DOHH2 (cell line): ENCODE measurements at regions not wholly inside any gene's neighbourhood (a gene's known extent, or its start where the extent isn't known, plus 50 kb on each side); places are given as distances from the start of the nearest gene placed in this dataset.

ENCODE experiments used
- H3F3A ChIP-seq: fragments of 200-600 bp; sonication (generic), shearing (Covaris generic); 2 replicates; pipeline ENCODE4 v1.6.0; 2016; ENCODE audit warnings: antibody characterized with exemption, mild to moderate bottlenecking; ENCODE audit not compliant: control insufficient read depth, insufficient read depth
- H3K27ac ChIP-seq: fragments of 200-600 bp; sonication (generic); 2 replicates; pipeline ENCODE4 v1.5.1; 2014; ENCODE audit warnings: low read depth, mild to moderate bottlenecking, low read length, moderate library complexity
- H3K27me3 ChIP-seq: fragments of 200-600 bp; sonication (generic); 2 replicates; pipeline ENCODE4 v1.6.1; 2014; ENCODE audit warnings: mild to moderate bottlenecking, low read length, mixed read lengths; ENCODE audit not compliant: control insufficient read depth
- H3K36me3 ChIP-seq: fragments of 200-600 bp; sonication (generic); 2 replicates; pipeline ENCODE4 v1.6.1; 2014; ENCODE audit warnings: mild to moderate bottlenecking, low read length, moderate library complexity, mixed read lengths; ENCODE audit not compliant: control insufficient read depth
- H3K4me1 ChIP-seq: fragments of 200-600 bp; sonication (generic); 2 replicates; pipeline ENCODE4 v1.6.1; 2014; ENCODE audit warnings: mild to moderate bottlenecking, low read length, mixed read lengths; ENCODE audit not compliant: control insufficient read depth
- H3K4me2 ChIP-seq: fragments of 200-600 bp; sonication (generic); 2 replicates; pipeline ENCODE4 v1.6.0; 2014; ENCODE audit warnings: mild to moderate bottlenecking, low read length, moderate library complexity
- H3K4me3 ChIP-seq: fragments of 200-600 bp; sonication (generic); 2 replicates; pipeline ENCODE4 v1.5.1; 2014; ENCODE audit warnings: mild to moderate bottlenecking, low read length, mixed read lengths
- H3K79me2 ChIP-seq: fragments of 200-600 bp; sonication (generic); 2 replicates; pipeline ENCODE4 v1.6.1; 2014; ENCODE audit warnings: mild to moderate bottlenecking, low read length, mixed read lengths; ENCODE audit not compliant: control insufficient read depth
- H3K9me2 ChIP-seq: fragments of 200-600 bp; sonication (generic); replicated peaks from 2 replicates; pipeline ENCODE4 v1.6.1; 2014; ENCODE audit warnings: mild to moderate bottlenecking, low read length, mixed read lengths; ENCODE audit not compliant: control insufficient read depth
- H3K9me3 ChIP-seq: fragments of 200-600 bp; sonication (generic); 2 replicates; pipeline ENCODE4 v1.6.1; 2014; ENCODE audit warnings: antibody characterized with exemption, low read length, mixed read lengths; ENCODE audit not compliant: control insufficient read depth, insufficient read depth
- H4K20me1 ChIP-seq: fragments of 200-600 bp; sonication (generic); 2 replicates; pipeline ENCODE4 v1.6.0; 2014; ENCODE audit warnings: low read depth, mild to moderate bottlenecking, antibody characterized with exemption, low read length, moderate library complexity; ENCODE audit not compliant: control insufficient read depth, insufficient read depth
- EZH2phosphoT487 ChIP-seq: fragments of 200-600 bp; sonication (generic); IDR thresholded peaks from 2 replicates; pipeline ENCODE4 v1.6.1; 2017; ENCODE audit warnings: borderline replicate concordance, mild to moderate bottlenecking, antibody characterized with exemption, low read length, moderate library complexity, mixed read lengths
- TF ChIP-seq, protein P1 (sequence below): fragments of 200-600 bp; sonication (generic); IDR thresholded peaks from one replicate; pipeline ENCODE4 v1.5.1; 2014; ENCODE audit warnings: antibody characterized with exemption, mild to moderate bottlenecking, low read depth, low read length; ENCODE audit not compliant: poor library complexity, severe bottlenecking

DNA sequence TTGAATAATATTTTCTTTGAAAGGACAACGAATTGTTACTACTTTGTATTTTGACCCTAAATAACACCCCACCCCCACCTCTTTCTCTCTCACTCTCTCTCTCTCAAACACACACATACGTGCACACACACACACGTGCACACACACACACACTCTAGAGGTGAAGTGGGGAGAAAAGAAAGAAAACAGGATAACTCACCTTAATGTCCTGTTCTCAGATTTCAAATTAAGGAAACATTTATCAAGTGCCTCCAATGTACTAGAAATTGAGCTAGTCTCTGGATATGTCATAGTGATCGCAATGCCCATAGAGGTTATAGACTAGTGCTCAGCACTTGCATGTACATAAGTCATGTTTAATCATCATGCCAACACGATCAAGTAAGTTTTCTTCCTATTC lies 1483.6 kb upstream of the SEL1L start:
- Histone ChIP-seq H4K20me1 (no peaks in the 10 kb centered on the region), H3K27me3 (no peaks in the 10 kb centered on the region), H3K27ac (no peak overlapping the region), H3K79me2 (no peaks in the 10 kb centered on the region), H3K9me3 (no peaks in the 10 kb centered on the region), H3K4me3 (no peak overlapping the region), H3K36me3 (no peaks in the 10 kb centered on the region), H3F3A (no peaks in the 10 kb centered on the region), H3K4me2 (no peak overlapping the region), H3K9me2 (no peaks in the 10 kb centered on the region), H3K4me1 (no peaks in the 10 kb centered on the region)
- TF ChIP-seq, protein P1, sequence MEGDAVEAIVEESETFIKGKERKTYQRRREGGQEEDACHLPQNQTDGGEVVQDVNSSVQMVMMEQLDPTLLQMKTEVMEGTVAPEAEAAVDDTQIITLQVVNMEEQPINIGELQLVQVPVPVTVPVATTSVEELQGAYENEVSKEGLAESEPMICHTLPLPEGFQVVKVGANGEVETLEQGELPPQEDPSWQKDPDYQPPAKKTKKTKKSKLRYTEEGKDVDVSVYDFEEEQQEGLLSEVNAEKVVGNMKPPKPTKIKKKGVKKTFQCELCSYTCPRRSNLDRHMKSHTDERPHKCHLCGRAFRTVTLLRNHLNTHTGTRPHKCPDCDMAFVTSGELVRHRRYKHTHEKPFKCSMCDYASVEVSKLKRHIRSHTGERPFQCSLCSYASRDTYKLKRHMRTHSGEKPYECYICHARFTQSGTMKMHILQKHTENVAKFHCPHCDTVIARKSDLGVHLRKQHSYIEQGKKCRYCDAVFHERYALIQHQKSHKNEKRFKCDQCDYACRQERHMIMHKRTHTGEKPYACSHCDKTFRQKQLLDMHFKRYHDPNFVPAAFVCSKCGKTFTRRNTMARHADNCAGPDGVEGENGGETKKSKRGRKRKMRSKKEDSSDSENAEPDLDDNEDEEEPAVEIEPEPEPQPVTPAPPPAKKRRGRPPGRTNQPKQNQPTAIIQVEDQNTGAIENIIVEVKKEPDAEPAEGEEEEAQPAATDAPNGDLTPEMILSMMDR = no peak
- TF ChIP-seq EZH2phosphoT487 = no peak

DNA sequence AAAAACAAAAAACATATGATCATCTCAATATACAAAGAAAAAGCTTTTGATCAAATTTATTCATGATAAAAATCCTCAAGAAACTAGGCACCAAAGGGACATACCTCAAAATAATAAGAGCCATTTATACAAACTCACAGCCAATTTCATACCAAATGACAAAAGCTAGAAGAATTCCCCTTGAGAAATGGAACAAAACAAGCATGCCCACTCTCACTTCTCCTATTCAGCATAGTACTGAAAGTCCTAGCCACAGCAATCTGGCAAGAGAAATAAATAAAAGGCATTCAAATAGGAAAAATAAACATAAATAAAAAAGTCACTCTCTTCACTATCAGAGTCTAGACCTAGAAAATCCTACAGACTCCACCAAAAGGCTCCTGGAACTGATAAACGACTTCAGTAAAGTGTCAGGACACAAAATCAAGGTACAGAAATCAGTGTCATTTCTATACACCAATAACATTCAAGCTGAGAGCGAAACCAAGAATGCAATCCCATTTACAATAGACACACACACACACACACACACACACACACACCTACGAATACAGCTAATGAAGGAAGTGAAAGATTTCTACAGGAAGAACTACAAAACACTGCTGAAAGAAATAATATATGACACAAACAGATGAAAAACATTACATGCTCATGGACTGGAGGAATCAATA lies 1486.2 kb upstream of the SEL1L start:
- H3K79me2 ChIP-seq = no peaks in the 10 kb centered on the region
- no peaks in the 10 kb centered on the region for H3K4me1 ChIP-seq
- TF ChIP-seq, protein P1 = no peak
- TF ChIP-seq EZH2phosphoT487 = no peak
- H3K27me3 ChIP-seq = no peaks in the 10 kb centered on the region
- H4K20me1 ChIP-seq = no peaks in the 10 kb centered on the region
- H3K9me2 ChIP-seq = no peaks in the 10 kb centered on the region
- H3K9me3 ChIP-seq = no peaks in the 10 kb centered on the region
- no peak overlapping the region for H3K4me3 ChIP-seq
- no peaks in the 10 kb centered on the region for H3F3A ChIP-seq
- no peak overlapping the region for H3K4me2 ChIP-seq
- H3K36me3 ChIP-seq = no peaks in the 10 kb centered on the region
- no peak overlapping the region for H3K27ac ChIP-seq

DNA sequence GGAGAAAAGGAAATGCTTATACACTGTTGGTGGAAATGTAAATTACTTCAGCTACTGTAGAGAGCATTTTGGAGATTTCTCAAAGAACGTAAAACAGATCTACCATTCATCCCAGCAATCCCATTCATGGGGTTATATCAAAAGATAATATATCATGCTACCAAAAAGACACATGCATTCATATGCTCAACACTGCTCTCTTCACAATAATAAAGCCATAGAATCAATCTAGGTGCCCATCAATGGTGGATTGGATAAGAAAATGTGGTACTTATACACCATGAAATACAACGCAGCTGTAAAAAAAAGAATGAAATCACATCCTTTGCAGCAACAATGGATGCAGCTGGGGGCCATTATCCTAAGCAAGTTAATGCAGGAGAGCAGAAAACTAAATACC lies 1487.7 kb upstream of the SEL1L start:
- Histone ChIP-seq H3F3A (no peaks in the 10 kb centered on the region), H3K9me2 (no peaks in the 10 kb centered on the region), H3K4me1 (no peaks in the 10 kb centered on the region), H3K9me3 (no peaks in the 10 kb centered on the region), H3K79me2 (no peaks in the 10 kb centered on the region), H3K4me2 (no peak overlapping the region), H3K4me3 (no peak overlapping the region), H4K20me1 (no peaks in the 10 kb centered on the region), H3K36me3 (no peaks in the 10 kb centered on the region), H3K27me3 (no peaks in the 10 kb centered on the region), H3K27ac (no peak overlapping the region)
- no peak for TF ChIP-seq EZH2phosphoT487
- TF ChIP-seq, protein P1 = no peak
